ENCODE measurements at regions not wholly inside any gene's neighbourhood (a gene's known extent, or its start where the extent isn't known, plus 50 kb on each side); places are given as distances from the start of the nearest gene placed in this dataset.

- Mint-ChIP-seq H3K9me3 (ENCODE audit: unreplicated experiment) (peaks cover 3% of the 10 kb centered on the region), H3K27ac (ENCODE audit: unreplicated experiment) (no peak overlapping the region), H3K4me1 (ENCODE audit: low read depth, unreplicated experiment) (peaks cover 24% of the 10 kb centered on the region), H3K27me3 (ENCODE audit: low read depth, unreplicated experiment) (peaks cover 14% of the 10 kb centered on the region), H3K4me3 (ENCODE audit: unreplicated experiment) (no peak overlapping the region), H3K36me3 (ENCODE audit: low read depth, unreplicated experiment) (no peaks in the 10 kb centered on the region)
- Histone ChIP-seq H3K27me3 (ENCODE audit: insufficient read depth, low read length) (no peaks in the 10 kb centered on the region), H3K4me1 (ENCODE audit: insufficient read depth, low read length) (no peaks in the 10 kb centered on the region), H3K4me2 (ENCODE audit: low read length) (no peak overlapping the region), H3K9ac (ENCODE audit: low read length) (no peak overlapping the region), H3K4me3 (ENCODE audit: insufficient read depth, low read depth, low read length) (no peak overlapping the region), H3K9me3 (ENCODE audit: insufficient read depth, low read depth, low read length) (peaks cover 3% of the 10 kb centered on the region), H4K20me1 (ENCODE audit: insufficient read depth, low read length) (no peaks in the 10 kb centered on the region), H3K79me2 (ENCODE audit: insufficient read depth, low read length) (no peaks in the 10 kb centered on the region), H2AFZ (ENCODE audit: low read depth, low read length) (no peak overlapping the region), H3K36me3 (ENCODE audit: insufficient read depth, low read length) (no peaks in the 10 kb centered on the region), H3K27ac (ENCODE audit: low read depth, low read length) (no peak overlapping the region)
- TF ChIP-seq CTCF (IDR thresholded peaks at IDR 0.05; ENCODE audit: insufficient read depth, low read depth, low read length) (no peak), EZH2 (IDR thresholded peaks at IDR 0.05; ENCODE audit: insufficient read depth, low read length) (no peak)
- FAIRE-seq (no peak), DNase-seq (ENCODE audit: low read depth) (no peak)
Observed at GRCh38 chr5:5795074-5795771, 372.7 kb downstream of the ICE1 start.

GRCh38 chr5:5794118-5794560 is 371.7 kb downstream of the ICE1 start:
- no peak overlapping the region for H3K27ac Mint-ChIP-seq (ENCODE audit: unreplicated experiment)
- H3K27ac ChIP-seq (ENCODE audit: low read depth, low read length) = no peak overlapping the region

More at GRCh38 chr5:5794118-5794560, 371.7 kb downstream of the ICE1 start:
- H3K27me3 ChIP-seq (ENCODE audit: insufficient read depth, low read length) = no peaks in the 10 kb centered on the region
- no peak overlapping the region for H3K4me3 Mint-ChIP-seq (ENCODE audit: unreplicated experiment)
- no peaks in the 10 kb centered on the region for H3K79me2 ChIP-seq (ENCODE audit: insufficient read depth, low read length)
- H3K36me3 ChIP-seq (ENCODE audit: insufficient read depth, low read length) = no peaks in the 10 kb centered on the region
- H3K36me3 Mint-ChIP-seq (ENCODE audit: low read depth, unreplicated experiment) = no peaks in the 10 kb centered on the region
- H3K4me3 ChIP-seq (ENCODE audit: insufficient read depth, low read depth, low read length) = no peak overlapping the region
- peaks cover 13% of the 10 kb centered on the region for H3K27me3 Mint-ChIP-seq (ENCODE audit: low read depth, unreplicated experiment)
- H2AFZ ChIP-seq (ENCODE audit: low read depth, low read length) = no peak overlapping the region
- no peaks in the 10 kb centered on the region for H3K4me1 ChIP-seq (ENCODE audit: insufficient read depth, low read length)
- no peak overlapping the region for H3K9ac ChIP-seq (ENCODE audit: low read length)
- peaks cover 24% of the 10 kb centered on the region for H3K4me1 Mint-ChIP-seq (ENCODE audit: low read depth, unreplicated experiment)
- no peak overlapping the region for H3K4me2 ChIP-seq (ENCODE audit: low read length)
- peaks cover 3% of the 10 kb centered on the region for H3K9me3 Mint-ChIP-seq (ENCODE audit: unreplicated experiment)
- no peaks in the 10 kb centered on the region for H3K9me3 ChIP-seq (ENCODE audit: insufficient read depth, low read depth, low read length)
- TF ChIP-seq CTCF (IDR thresholded peaks at IDR 0.05; ENCODE audit: insufficient read depth, low read depth, low read length) (no peak), EZH2 (IDR thresholded peaks at IDR 0.05; ENCODE audit: insufficient read depth, low read length) (no peak)
- FAIRE-seq = no peak
- DNase-seq (ENCODE audit: low read depth) = no peak
- H4K20me1 ChIP-seq (ENCODE audit: insufficient read depth, low read length) = no peaks in the 10 kb centered on the region
